22Rv1 (cell line): ENCODE measurements at regions not wholly inside any gene's neighbourhood (a gene's known extent, or its start where the extent isn't known, plus 50 kb on each side); places are given as distances from the start of the nearest gene placed in this dataset.

ENCODE experiments used
- ZFX ChIP-seq: fragments of 450-650 bp; IDR thresholded peaks from 2 replicates; pipeline ENCODE4 v1.6.1; 2017; ENCODE audit warnings: antibody characterized with exemption, borderline replicate concordance
- TF ChIP-seq, protein P1 (sequence below): fragments of 450-650 bp; IDR thresholded peaks from 2 replicates; pipeline ENCODE4 v1.5.1; 2017; ENCODE audit warnings: mild to moderate bottlenecking

- TF ChIP-seq, protein P1, sequence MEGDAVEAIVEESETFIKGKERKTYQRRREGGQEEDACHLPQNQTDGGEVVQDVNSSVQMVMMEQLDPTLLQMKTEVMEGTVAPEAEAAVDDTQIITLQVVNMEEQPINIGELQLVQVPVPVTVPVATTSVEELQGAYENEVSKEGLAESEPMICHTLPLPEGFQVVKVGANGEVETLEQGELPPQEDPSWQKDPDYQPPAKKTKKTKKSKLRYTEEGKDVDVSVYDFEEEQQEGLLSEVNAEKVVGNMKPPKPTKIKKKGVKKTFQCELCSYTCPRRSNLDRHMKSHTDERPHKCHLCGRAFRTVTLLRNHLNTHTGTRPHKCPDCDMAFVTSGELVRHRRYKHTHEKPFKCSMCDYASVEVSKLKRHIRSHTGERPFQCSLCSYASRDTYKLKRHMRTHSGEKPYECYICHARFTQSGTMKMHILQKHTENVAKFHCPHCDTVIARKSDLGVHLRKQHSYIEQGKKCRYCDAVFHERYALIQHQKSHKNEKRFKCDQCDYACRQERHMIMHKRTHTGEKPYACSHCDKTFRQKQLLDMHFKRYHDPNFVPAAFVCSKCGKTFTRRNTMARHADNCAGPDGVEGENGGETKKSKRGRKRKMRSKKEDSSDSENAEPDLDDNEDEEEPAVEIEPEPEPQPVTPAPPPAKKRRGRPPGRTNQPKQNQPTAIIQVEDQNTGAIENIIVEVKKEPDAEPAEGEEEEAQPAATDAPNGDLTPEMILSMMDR, result no peak
- TF ChIP-seq ZFX, result no peak
Measured at GRCh38 chr4:11334887-11335286, 93.8 kb downstream of the HS3ST1 start.
